ENCODE measurements at regions not wholly inside any gene's neighbourhood (a gene's known extent, or its start where the extent isn't known, plus 50 kb on each side); places are given as distances from the start of the nearest gene placed in this dataset.

GRCh38 chr5:16326137-16326536 lies 139.5 kb downstream of the ZNF622 start:
- no peak for TF ChIP-seq CTCF (IDR thresholded peaks at IDR 0.05; ENCODE audit: low read depth, low read length)
- no peak overlapping the region for H3K4me3 ChIP-seq (ENCODE audit: low read depth, low read length)
- POLR2A ChIA-PET: no interaction called here
- no peaks in the 10 kb centered on the region for H3K27me3 ChIP-seq (ENCODE audit: control insufficient read depth, insufficient read depth, low read length)
- CTCF ChIA-PET: no interaction called here
- H3K27ac ChIP-seq (ENCODE audit: low read depth, low read length): no peak overlapping the region
- no peak for DNase-seq (ENCODE audit: low read depth, low spot score)
- H3K9me3 ChIP-seq (ENCODE audit: control insufficient read depth, insufficient read depth, low read length): no peaks in the 10 kb centered on the region

- no peak for DNase-seq (ENCODE audit: low read depth, low spot score)
- no peak for TF ChIP-seq CTCF (IDR thresholded peaks at IDR 0.05; ENCODE audit: low read depth, low read length)
- Histone ChIP-seq H3K27me3 (ENCODE audit: control insufficient read depth, insufficient read depth, low read length) (no peaks in the 10 kb centered on the region), H3K27ac (ENCODE audit: low read depth, low read length) (no peak overlapping the region), H3K4me3 (ENCODE audit: low read depth, low read length) (no peak overlapping the region), H3K9me3 (ENCODE audit: control insufficient read depth, insufficient read depth, low read length) (no peaks in the 10 kb centered on the region)
- ChIA-PET CTCF (no interaction called here), POLR2A (no interaction called here)
Observed at GRCh38 chr5:16321284-16321683, 141.7 kb upstream of the MARCHF11 start.

- no peak for DNase-seq (ENCODE audit: low read depth, low spot score)
- H3K27ac ChIP-seq (ENCODE audit: low read depth, low read length): no peak overlapping the region
- H3K9me3 ChIP-seq (ENCODE audit: control insufficient read depth, insufficient read depth, low read length): no peaks in the 10 kb centered on the region
- no peak for TF ChIP-seq CTCF (IDR thresholded peaks at IDR 0.05; ENCODE audit: low read depth, low read length)
- H3K4me3 ChIP-seq (ENCODE audit: low read depth, low read length): no peak overlapping the region
- H3K27me3 ChIP-seq (ENCODE audit: control insufficient read depth, insufficient read depth, low read length): no peaks in the 10 kb centered on the region
- ChIA-PET POLR2A (no interaction called here), CTCF (no interaction called here)
Observed at GRCh38 chr5:16315501-16315900, 135.9 kb upstream of the MARCHF11 start.

GRCh38 chr5:16313761-16314160 lies 134.2 kb upstream of the MARCHF11 start:
- Histone ChIP-seq H3K27ac (ENCODE audit: low read depth, low read length) (no peak overlapping the region), H3K9me3 (ENCODE audit: control insufficient read depth, insufficient read depth, low read length) (no peaks in the 10 kb centered on the region), H3K4me3 (ENCODE audit: low read depth, low read length) (no peak overlapping the region), H3K27me3 (ENCODE audit: control insufficient read depth, insufficient read depth, low read length) (no peaks in the 10 kb centered on the region)
- no peak for TF ChIP-seq CTCF (IDR thresholded peaks at IDR 0.05; ENCODE audit: low read depth, low read length)
- no peak for DNase-seq (ENCODE audit: low read depth, low spot score)
- ChIA-PET POLR2A (no interaction called here), CTCF (no interaction called here)

- POLR2A ChIA-PET: no interaction called here
- H3K27me3 ChIP-seq (ENCODE audit: control insufficient read depth, insufficient read depth, low read length): no peaks in the 10 kb centered on the region
- DNase-seq (ENCODE audit: low read depth, low spot score): no peak
- H3K9me3 ChIP-seq (ENCODE audit: control insufficient read depth, insufficient read depth, low read length): no peaks in the 10 kb centered on the region
- no peak for TF ChIP-seq CTCF (IDR thresholded peaks at IDR 0.05; ENCODE audit: low read depth, low read length)
- H3K4me3 ChIP-seq (ENCODE audit: low read depth, low read length): no peak overlapping the region
- CTCF ChIA-PET: no interaction called here
- no peak overlapping the region for H3K27ac ChIP-seq (ENCODE audit: low read depth, low read length)
Observed at GRCh38 chr5:16312785-16313184, 133.2 kb upstream of the MARCHF11 start.
